Stomach smooth muscle (tissue), 2 donors: ENCODE measurements at regions not wholly inside any gene's neighbourhood (a gene's known extent, or its start where the extent isn't known, plus 50 kb on each side); places are given as distances from the start of the nearest gene placed in this dataset.

Experiments
- H3K27ac ChIP-seq: one replicate; pipeline ENCODE4 v1.7.0; 2013; ENCODE audit warnings: mild to moderate bottlenecking, low read length, inconsistent platforms
- H3K27me3 ChIP-seq, 2 donors: one replicate each; pipeline ENCODE4 v1.7.0; 2013; ENCODE audit warnings: low read length in 2 of 2; ENCODE audit not compliant: insufficient read depth in 2 of 2, control insufficient read depth in 1 of 2
- H3K36me3 ChIP-seq, 2 donors: one replicate each; pipeline ENCODE4 v1.7.0; 2013; ENCODE audit warnings: low read length in 2 of 2; ENCODE audit not compliant: control insufficient read depth in 2 of 2, insufficient read depth in 2 of 2
- H3K4me1 ChIP-seq: one replicate; pipeline ENCODE4 v1.7.0; 2013; ENCODE audit warnings: low read length; ENCODE audit not compliant: control insufficient read depth, insufficient read depth
- H3K4me3 ChIP-seq, 2 donors: one replicate each; pipeline ENCODE4 v1.7.0; 2013; ENCODE audit warnings: low read length in 2 of 2
- H3K9ac ChIP-seq, 2 donors: one replicate each; pipeline ENCODE4 v1.7.0; 2013; ENCODE audit warnings: low read length in 2 of 2, mild to moderate bottlenecking in 1 of 2
- H3K9me3 ChIP-seq, 2 donors: one replicate each; pipeline ENCODE4 v1.7.0; 2013; ENCODE audit warnings: low read length in 2 of 2; ENCODE audit not compliant: control insufficient read depth in 2 of 2
- donor health status: healthy.
- donor health status: Pancreatic carcinoma.

GRCh38 chr1:221350091-221350490 is 391.8 kb downstream of the DUSP10 start:
- H3K9ac ChIP-seq: no peak overlapping the region
- H3K36me3 ChIP-seq: no peaks in the 10 kb centered on the region
- no peaks in the 10 kb centered on the region for H3K9me3 ChIP-seq
- no peaks in the 10 kb centered on the region for H3K4me1 ChIP-seq
- no peak overlapping the region for H3K27ac ChIP-seq
- H3K27me3 ChIP-seq: no peaks in the 10 kb centered on the region
- H3K4me3 ChIP-seq: no peak overlapping the region

GRCh38 chr1:221356693-221357092 is 385.2 kb downstream of the DUSP10 start:
- no peak overlapping the region for H3K4me3 ChIP-seq
- H3K9ac ChIP-seq: no peak overlapping the region
- H3K27ac ChIP-seq: no peak overlapping the region
- H3K36me3 ChIP-seq: no peaks in the 10 kb centered on the region
- no peaks in the 10 kb centered on the region for H3K27me3 ChIP-seq
- H3K9me3 ChIP-seq: no peaks in the 10 kb centered on the region
- no peaks in the 10 kb centered on the region for H3K4me1 ChIP-seq

- H3K4me1 ChIP-seq: no peaks in the 10 kb centered on the region
- H3K9me3 ChIP-seq: no peaks in the 10 kb centered on the region
- H3K36me3 ChIP-seq: no peaks in the 10 kb centered on the region
- H3K27ac ChIP-seq: no peak overlapping the region
- no peaks in the 10 kb centered on the region for H3K27me3 ChIP-seq
- H3K9ac ChIP-seq: no peak overlapping the region
- no peak overlapping the region for H3K4me3 ChIP-seq
These were observed 378.9 kb downstream of the DUSP10 start for GRCh38 chr1:221363039-221363438.

- Histone ChIP-seq H3K27me3 (no peaks in the 10 kb centered on the region), H3K9me3 (no peaks in the 10 kb centered on the region), H3K4me3 (no peak overlapping the region), H3K9ac (no peak overlapping the region), H3K36me3 (no peaks in the 10 kb centered on the region), H3K27ac (no peak overlapping the region), H3K4me1 (no peaks in the 10 kb centered on the region)
These were observed 375.3 kb downstream of the DUSP10 start for GRCh38 chr1:221366495-221367110.

- H3K27me3 ChIP-seq: no peaks in the 10 kb centered on the region
- no peaks in the 10 kb centered on the region for H3K4me1 ChIP-seq
- no peak overlapping the region for H3K9ac ChIP-seq
- no peak overlapping the region for H3K4me3 ChIP-seq
- no peak overlapping the region for H3K27ac ChIP-seq
- H3K36me3 ChIP-seq: no peaks in the 10 kb centered on the region
- H3K9me3 ChIP-seq: no peaks in the 10 kb centered on the region
These were observed 370.2 kb downstream of the DUSP10 start for GRCh38 chr1:221371705-221372104.

GRCh38 chr1:221373795-221374194 is 368.1 kb downstream of the DUSP10 start:
- Histone ChIP-seq H3K27me3 (no peaks in the 10 kb centered on the region), H3K4me1 (no peaks in the 10 kb centered on the region), H3K9ac (no peak overlapping the region), H3K4me3 (no peak overlapping the region), H3K27ac (no peak overlapping the region), H3K36me3 (no peaks in the 10 kb centered on the region), H3K9me3 (no peaks in the 10 kb centered on the region)

- no peaks in the 10 kb centered on the region for H3K36me3 ChIP-seq
- H3K4me1 ChIP-seq: no peaks in the 10 kb centered on the region
- no peak overlapping the region for H3K27ac ChIP-seq
- H3K9ac ChIP-seq: no peak overlapping the region
- H3K4me3 ChIP-seq: no peak overlapping the region
- H3K9me3 ChIP-seq: no peaks in the 10 kb centered on the region
- no peaks in the 10 kb centered on the region for H3K27me3 ChIP-seq
These were observed 365.6 kb downstream of the DUSP10 start for GRCh38 chr1:221376286-221376685.

GRCh38 chr1:221381910-221382623 is 359.8 kb downstream of the DUSP10 start:
- no peak overlapping the region for H3K9ac ChIP-seq
- H3K27me3 ChIP-seq: no peaks in the 10 kb centered on the region
- H3K9me3 ChIP-seq: no peaks in the 10 kb centered on the region
- no peaks in the 10 kb centered on the region for H3K4me1 ChIP-seq
- no peaks in the 10 kb centered on the region for H3K36me3 ChIP-seq
- H3K27ac ChIP-seq: no peak overlapping the region
- H3K4me3 ChIP-seq: no peak overlapping the region

GRCh38 chr1:221392453-221392852 is 349.4 kb downstream of the DUSP10 start:
- Histone ChIP-seq H3K36me3 (no peaks in the 10 kb centered on the region), H3K4me1 (no peaks in the 10 kb centered on the region), H3K27me3 (no peaks in the 10 kb centered on the region), H3K9me3 (peaks cover 4 to 5% of the 10 kb centered on the region in 2 donors), H3K27ac (no peak overlapping the region), H3K4me3 (no peak overlapping the region), H3K9ac (no peak overlapping the region)

GRCh38 chr1:221394011-221394544 is 347.8 kb downstream of the DUSP10 start:
- Histone ChIP-seq H3K27me3 (no peaks in the 10 kb centered on the region), H3K36me3 (no peaks in the 10 kb centered on the region), H3K9ac (no peak overlapping the region), H3K9me3 (peaks cover 4 to 5% of the 10 kb centered on the region in 2 donors), H3K27ac (no peak overlapping the region), H3K4me1 (no peaks in the 10 kb centered on the region), H3K4me3 (no peak overlapping the region)

- Histone ChIP-seq H3K4me1 (no peaks in the 10 kb centered on the region), H3K36me3 (no peaks in the 10 kb centered on the region), H3K27ac (no peak overlapping the region), H3K9me3 (peaks cover 4 to 5% of the 10 kb centered on the region in 2 donors), H3K4me3 (no peak overlapping the region), H3K27me3 (no peaks in the 10 kb centered on the region), H3K9ac (no peak overlapping the region)
These were observed 345.4 kb downstream of the DUSP10 start for GRCh38 chr1:221396526-221396925.
